Right lobe of liver (tissue), 6 donors: ENCODE measurements at regions not wholly inside any gene's neighbourhood (a gene's known extent, or its start where the extent isn't known, plus 50 kb on each side); places are given as distances from the start of the nearest gene placed in this dataset.
"Not testable (repeated sequence)": the region's sequence is repeated elsewhere in the genome, so short reads cannot be mapped to it uniquely, and the experiment has no call there.

Experiments
- ATAC-seq, 4 donors: fragments of 200-7000 bp; cut with Tn5 transposase; one replicate each; pipeline ENCODE4 v1.9.1; 2020; ENCODE audit warnings: mild to moderate bottlenecking in 4 of 4, moderate library complexity in 4 of 4
- DNase-seq, 3 donors: peaks; one replicate each; pipeline ENCODE4 v3.0.0-alpha.2; 2020
- H3K27ac ChIP-seq, 3 donors: fragments of 200-600 bp; one replicate each; pipeline ENCODE4 v1.8.0; 2022
- H3K27me3 ChIP-seq, 2 donors: fragments of 200-600 bp; one replicate each; pipeline ENCODE4 v1.8.0; 2022
- H3K36me3 ChIP-seq, 4 donors: fragments of 200-600 bp; sonication (generic) in 1 of 4; one replicate each; pipeline versions ENCODE4 v1.5.1 to v1.8.0; 2017 to 2022; ENCODE audit warnings: control low read depth in 1 of 4
- H3K4me1 ChIP-seq, 4 donors: fragments of 200-600 bp; sonication (generic) in 1 of 4; one replicate each; pipeline versions ENCODE4 v1.5.1 to v1.8.0; 2017 to 2022; ENCODE audit warnings: control low read depth in 1 of 4
- H3K4me3 ChIP-seq, 3 donors: fragments of 200-600 bp; one replicate each; pipeline ENCODE4 v1.8.0; 2022
- H3K9me3 ChIP-seq, 4 donors: fragments of 200-600 bp; sonication (generic) in 1 of 4; one replicate each; pipeline versions ENCODE4 v1.5.1 to v1.8.0; 2017 to 2022; ENCODE audit warnings: control low read depth in 1 of 4
- POLR2A ChIP-seq: fragments of 450-650 bp; IDR thresholded peaks from one replicate; pipeline ENCODE4 v1.6.1; 2017; ENCODE audit warnings: antibody characterized with exemption, mild to moderate bottlenecking
- WGBS: methylation state at CpG from one replicate; pipeline ENCODE4 v1.1.6; 2018; ENCODE audit warnings: low coverage, low lambda C conversion rate; ENCODE audit not compliant: insufficient coverage; ENCODE audit errors: missing lambda C conversion rate; 5-methylcytosine and 5-hydroxymethylcytosine counted together
- intact Hi-C, 2 donors: fragments of 100-400 bp; cut with DNase I; formaldehyde crosslinking; loops; one replicate each; pipeline versions ENCODE4 v1.11.2 to v1.14.1; 2022
- TF ChIP-seq, protein P1 (sequence below), 4 donors: fragments of 200-600 bp in 3 of 4; fragments of 450-650 bp in 1 of 4; IDR thresholded peaks; one replicate each; pipeline versions ENCODE4 v1.5.1 to v1.8.0; 2016 to 2022; ENCODE audit warnings: antibody characterized with exemption in 4 of 4, mild to moderate bottlenecking in 2 of 4
- donor health status: DM: no; HTN: yes; CAD: no.
- donor health status: DM: no; HTN: no; CAD: no.
- donor health status: DM: no; HTN: no; CAD: no.
- donor health status: DM: no; HTN: yes; CAD: no.
- donor health status: DM: no; HTN: yes; CAD: no.

DNA sequence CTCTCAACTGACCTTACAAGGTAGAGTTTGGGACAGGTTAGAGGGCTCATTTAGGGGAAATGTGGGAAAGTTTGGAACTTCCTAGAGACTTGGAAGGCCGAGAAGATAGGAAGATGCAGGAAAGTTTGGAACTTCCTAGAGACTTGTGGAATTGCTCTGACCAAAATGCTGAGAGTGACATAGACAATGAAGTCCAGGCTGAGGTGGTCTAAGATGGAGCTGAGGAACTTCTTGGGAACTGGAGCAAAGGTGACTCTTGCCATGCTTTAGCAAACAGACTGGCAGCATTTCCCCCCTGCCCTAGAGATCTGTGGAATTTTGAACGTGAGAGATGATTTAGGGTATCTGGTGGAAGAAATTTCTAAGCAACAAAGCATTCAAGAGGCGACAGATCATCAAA lies 258.9 kb upstream of the GULP1 start:
- DNase-seq (no peak), ATAC-seq (no peak)
- H3K36me3 ChIP-seq: no peaks in the 10 kb centered on the region
- H3K27me3 ChIP-seq: no peaks in the 10 kb centered on the region
- TF ChIP-seq POLR2A: no peak
- TF ChIP-seq, protein P1, sequence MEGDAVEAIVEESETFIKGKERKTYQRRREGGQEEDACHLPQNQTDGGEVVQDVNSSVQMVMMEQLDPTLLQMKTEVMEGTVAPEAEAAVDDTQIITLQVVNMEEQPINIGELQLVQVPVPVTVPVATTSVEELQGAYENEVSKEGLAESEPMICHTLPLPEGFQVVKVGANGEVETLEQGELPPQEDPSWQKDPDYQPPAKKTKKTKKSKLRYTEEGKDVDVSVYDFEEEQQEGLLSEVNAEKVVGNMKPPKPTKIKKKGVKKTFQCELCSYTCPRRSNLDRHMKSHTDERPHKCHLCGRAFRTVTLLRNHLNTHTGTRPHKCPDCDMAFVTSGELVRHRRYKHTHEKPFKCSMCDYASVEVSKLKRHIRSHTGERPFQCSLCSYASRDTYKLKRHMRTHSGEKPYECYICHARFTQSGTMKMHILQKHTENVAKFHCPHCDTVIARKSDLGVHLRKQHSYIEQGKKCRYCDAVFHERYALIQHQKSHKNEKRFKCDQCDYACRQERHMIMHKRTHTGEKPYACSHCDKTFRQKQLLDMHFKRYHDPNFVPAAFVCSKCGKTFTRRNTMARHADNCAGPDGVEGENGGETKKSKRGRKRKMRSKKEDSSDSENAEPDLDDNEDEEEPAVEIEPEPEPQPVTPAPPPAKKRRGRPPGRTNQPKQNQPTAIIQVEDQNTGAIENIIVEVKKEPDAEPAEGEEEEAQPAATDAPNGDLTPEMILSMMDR (IDR thresholded peaks at IDR 0.05): no peak
- intact Hi-C loops: no loop called here
- WGBS: 35% methylated on average over 3 of the region's 3 CpGs
- no peak overlapping the region for H3K4me3 ChIP-seq
- no peak overlapping the region for H3K27ac ChIP-seq
- no peaks in the 10 kb centered on the region for H3K9me3 ChIP-seq
- no peaks in the 10 kb centered on the region for H3K4me1 ChIP-seq

DNA sequence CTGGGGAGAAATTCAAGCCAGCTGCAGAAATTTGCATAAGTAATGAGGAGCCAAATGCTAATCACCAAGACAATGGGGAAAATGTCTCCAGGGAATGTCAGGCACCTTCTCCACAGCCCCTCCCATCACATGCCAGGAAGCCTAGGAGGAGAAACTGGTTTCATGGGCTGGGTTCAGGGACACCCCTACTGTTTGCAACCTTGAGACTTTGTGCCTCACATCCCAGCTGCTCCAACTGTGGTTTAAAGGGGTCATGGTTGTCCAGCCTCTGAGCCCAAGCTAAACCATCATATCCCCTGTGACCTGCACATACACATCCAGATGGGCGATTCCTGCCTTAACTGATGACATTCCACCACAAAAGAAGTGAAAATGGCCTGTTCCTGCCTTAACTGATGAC lies 258.4 kb upstream of the GULP1 start:
- H3K36me3 ChIP-seq, DNase-seq, H3K4me1 ChIP-seq, H3K27me3 ChIP-seq, H3K9me3 ChIP-seq, intact Hi-C loops, H3K4me3 ChIP-seq, ATAC-seq, H3K27ac ChIP-seq: not testable (repeated sequence)
- WGBS: no CpG with 5 or more reads among the region's 1 CpG

DNA sequence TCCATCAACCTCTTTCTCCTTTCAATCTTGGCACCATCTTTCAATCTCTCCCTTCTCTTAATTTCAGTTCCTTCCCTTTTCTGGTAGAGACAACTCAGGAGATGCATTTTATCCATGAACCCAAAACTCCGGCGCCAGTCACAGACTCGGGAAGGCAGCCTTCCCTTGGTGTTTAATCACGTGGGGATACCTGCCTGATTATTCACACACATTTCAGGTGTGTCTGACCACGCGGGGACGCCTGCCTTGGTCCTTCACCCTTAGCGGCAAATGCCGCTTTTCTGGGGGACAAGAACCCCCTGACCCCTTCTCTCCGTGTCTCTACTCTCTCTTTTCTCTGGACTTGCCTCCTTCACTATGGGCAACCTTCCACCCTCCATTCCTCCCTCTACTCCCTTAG lies 257.6 kb upstream of the GULP1 start:
- H3K4me3 ChIP-seq, ATAC-seq, intact Hi-C loops, DNase-seq, H3K9me3 ChIP-seq, H3K4me1 ChIP-seq, H3K27ac ChIP-seq, H3K36me3 ChIP-seq, H3K27me3 ChIP-seq: not testable (repeated sequence)
- 50% methylated on average over 10 of the region's 10 CpGs for WGBS

DNA sequence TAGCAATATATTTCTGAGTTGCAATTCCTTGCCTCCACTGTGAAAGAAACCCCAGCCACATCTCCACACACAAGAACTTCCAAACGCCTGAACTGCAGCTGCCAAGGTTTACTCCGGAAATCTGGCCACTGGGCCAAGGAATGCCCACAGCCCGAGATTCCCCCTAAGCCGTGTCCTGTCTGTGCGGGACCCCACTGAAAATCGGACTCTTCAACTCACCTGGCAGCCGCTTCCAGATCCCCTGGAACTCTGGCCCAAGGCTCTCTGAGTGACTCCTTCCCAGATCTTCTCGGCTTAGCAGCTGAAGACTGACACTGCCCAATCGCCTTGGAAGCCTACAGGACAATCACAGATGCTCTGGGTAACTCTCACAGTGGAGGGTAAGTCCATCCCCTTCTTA lies 256.3 kb upstream of the GULP1 start:
- H3K4me1 ChIP-seq, DNase-seq, H3K27ac ChIP-seq, H3K4me3 ChIP-seq, ATAC-seq, intact Hi-C loops, H3K27me3 ChIP-seq, H3K9me3 ChIP-seq, H3K36me3 ChIP-seq: not testable (repeated sequence)
- 57% methylated on average over 4 of the region's 9 CpGs for WGBS

DNA sequence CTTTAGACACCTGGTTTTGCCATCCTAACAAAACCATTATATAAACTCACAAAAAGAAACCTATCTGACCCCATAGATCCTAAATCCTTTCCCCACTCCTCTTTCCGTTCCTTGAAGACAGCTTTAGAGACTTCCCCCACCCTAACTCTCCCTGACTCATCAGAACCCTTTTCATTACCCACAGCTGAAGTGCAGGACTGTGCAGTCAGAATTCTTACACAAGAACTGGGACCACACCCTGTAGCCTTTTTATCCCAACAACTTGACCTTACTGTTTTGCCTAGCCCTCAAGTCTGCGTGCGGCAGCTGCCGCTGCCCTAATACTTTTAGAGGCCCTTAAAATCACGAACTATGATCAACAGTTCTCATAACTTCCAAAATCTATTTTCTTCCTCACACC lies 254.9 kb upstream of the GULP1 start:
- H3K27me3 ChIP-seq, intact Hi-C loops, H3K4me3 ChIP-seq, ATAC-seq, H3K9me3 ChIP-seq, H3K27ac ChIP-seq, H3K36me3 ChIP-seq, DNase-seq, H3K4me1 ChIP-seq: not testable (repeated sequence)
- WGBS: 88% methylated on average over 5 of the region's 5 CpGs

DNA sequence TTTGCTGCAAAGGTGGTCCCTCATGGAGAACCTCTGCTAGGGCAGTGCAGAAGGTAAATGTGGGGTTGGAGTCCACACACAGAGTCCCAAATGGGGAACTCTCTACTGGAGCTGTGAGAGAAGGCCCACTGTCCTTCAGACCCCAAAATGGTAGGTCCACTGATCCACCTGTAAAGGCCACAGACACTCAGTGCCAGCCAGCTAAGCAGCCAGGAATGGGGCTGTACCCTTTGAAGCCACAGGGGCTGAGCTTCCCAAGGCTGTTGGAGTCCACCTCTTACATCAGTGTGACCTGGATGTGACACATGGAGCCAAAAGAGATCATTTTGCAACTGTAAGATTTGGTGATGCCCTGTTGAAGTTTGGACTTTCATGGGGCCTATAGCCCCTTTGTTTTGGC lies 252.4 kb upstream of the GULP1 start:
- TF ChIP-seq, protein P1 (IDR thresholded peaks at IDR 0.05): no peak
- no peak for TF ChIP-seq POLR2A
- Histone ChIP-seq H3K4me1 (no peaks in the 10 kb centered on the region), H3K36me3 (no peaks in the 10 kb centered on the region), H3K27me3 (no peaks in the 10 kb centered on the region), H3K9me3 (no peaks in the 10 kb centered on the region), H3K4me3 (no peak overlapping the region), H3K27ac (no peak overlapping the region)
- ATAC-seq (no peak), DNase-seq (no peak)
- intact Hi-C loops: no loop called here

DNA sequence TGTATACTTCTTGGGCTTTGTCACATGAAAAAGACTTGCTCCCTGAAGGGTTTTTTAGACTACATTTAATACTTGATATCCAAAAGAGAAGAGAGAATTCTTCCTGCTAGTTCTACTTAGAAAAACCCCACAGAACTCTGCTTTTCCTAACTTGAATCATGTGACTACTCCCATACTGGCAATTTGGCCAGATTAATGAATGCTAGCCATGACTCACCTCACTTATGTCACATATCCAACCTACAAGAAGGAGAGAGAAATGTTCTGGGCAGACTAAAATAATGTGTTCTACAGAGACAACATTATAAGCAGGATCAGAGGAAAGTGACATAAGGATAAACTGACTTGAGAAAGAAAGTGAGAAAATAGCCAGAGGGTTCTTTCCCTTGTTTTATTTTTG lies 249.3 kb upstream of the GULP1 start:
- Histone ChIP-seq H3K4me3 (no peak overlapping the region), H3K4me1 (no peaks in the 10 kb centered on the region), H3K27ac (no peak overlapping the region), H3K36me3 (no peaks in the 10 kb centered on the region), H3K27me3 (no peaks in the 10 kb centered on the region), H3K9me3 (no peaks in the 10 kb centered on the region)
- DNase-seq (no peak), ATAC-seq (no peak)
- TF ChIP-seq POLR2A: no peak
- TF ChIP-seq, protein P1 (IDR thresholded peaks at IDR 0.05): no peak
- intact Hi-C loops: no loop called here
